Fibroblast of the aortic adventitia (primary cell): ENCODE measurements at regions not wholly inside any gene's neighbourhood (a gene's known extent, or its start where the extent isn't known, plus 50 kb on each side); places are given as distances from the start of the nearest gene placed in this dataset.

ENCODE experiments used
- DNase-seq: peaks from one replicate; pipeline ENCODE4 v3.0.0-alpha.2; 2010; ENCODE audit warnings: low read depth
- H3K4me3 ChIP-seq: 2 replicates; pipeline ENCODE4 v1.5.1; 2011; ENCODE audit warnings: low read depth, mild to moderate bottlenecking, control low read depth, low read length, moderate library complexity
- TF ChIP-seq, protein P1 (sequence below): IDR thresholded peaks from 2 replicates; pipeline ENCODE4 v1.5.1; 2011; ENCODE audit warnings: mild to moderate bottlenecking, low read length, control low read depth, inconsistent platforms; ENCODE audit not compliant: insufficient read depth

DNA sequence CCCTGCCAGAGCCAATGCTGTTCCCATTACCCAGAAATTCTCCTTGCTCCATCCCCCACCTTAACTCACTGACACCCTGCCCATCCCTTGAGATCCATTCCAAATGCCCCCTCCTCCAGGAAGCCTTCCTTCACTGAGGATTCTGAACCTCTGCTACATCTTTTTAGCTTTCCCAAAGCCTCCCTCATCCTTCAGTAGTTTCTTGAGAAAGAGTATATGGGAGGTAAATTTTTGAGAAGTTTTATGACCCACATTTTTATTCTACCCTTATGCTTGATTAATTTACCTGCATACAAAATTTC is 93.1 kb downstream of the INHBB start:
- DNase-seq: no peak
- no peak overlapping the region for H3K4me3 ChIP-seq
- TF ChIP-seq, protein P1, sequence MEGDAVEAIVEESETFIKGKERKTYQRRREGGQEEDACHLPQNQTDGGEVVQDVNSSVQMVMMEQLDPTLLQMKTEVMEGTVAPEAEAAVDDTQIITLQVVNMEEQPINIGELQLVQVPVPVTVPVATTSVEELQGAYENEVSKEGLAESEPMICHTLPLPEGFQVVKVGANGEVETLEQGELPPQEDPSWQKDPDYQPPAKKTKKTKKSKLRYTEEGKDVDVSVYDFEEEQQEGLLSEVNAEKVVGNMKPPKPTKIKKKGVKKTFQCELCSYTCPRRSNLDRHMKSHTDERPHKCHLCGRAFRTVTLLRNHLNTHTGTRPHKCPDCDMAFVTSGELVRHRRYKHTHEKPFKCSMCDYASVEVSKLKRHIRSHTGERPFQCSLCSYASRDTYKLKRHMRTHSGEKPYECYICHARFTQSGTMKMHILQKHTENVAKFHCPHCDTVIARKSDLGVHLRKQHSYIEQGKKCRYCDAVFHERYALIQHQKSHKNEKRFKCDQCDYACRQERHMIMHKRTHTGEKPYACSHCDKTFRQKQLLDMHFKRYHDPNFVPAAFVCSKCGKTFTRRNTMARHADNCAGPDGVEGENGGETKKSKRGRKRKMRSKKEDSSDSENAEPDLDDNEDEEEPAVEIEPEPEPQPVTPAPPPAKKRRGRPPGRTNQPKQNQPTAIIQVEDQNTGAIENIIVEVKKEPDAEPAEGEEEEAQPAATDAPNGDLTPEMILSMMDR: no peak

DNA sequence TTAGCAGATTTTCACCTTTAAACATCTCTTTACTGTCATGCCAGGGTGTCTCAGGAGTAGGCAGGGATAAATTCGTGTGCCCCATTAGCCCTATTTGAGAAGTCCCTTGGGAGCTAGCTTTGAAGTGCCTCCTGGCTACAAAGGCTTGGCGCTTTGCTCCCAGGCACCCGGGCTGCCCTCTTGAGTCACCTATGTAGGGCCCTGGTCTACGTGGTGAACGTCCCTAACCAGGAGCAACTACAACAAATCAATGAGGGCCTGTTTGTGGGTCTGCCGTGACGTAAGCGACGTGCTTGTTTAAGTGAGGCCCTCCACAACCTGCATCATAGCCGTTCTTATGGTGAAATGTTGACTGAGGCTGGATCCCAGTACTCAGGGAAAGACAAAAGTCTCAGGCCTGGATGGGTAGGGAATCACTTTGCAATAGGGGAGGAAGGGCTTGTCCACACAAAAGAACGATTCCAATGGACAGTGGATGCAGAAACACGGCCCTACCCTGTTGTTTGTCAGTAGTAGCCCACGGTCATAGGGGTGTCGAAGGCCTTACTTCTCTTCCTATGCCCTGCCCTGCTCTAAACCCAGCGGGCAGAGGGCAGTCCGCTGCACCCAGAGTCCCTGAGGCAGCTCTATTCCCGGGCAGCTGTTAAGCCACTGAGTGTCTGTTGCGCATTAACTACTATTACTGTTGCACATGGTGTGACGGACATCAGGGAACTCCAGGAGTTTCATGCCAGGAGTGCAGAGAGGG is 93.9 kb downstream of the INHBB start:
- DNase-seq: no peak
- TF ChIP-seq, protein P1: no peak
- H3K4me3 ChIP-seq: no peak overlapping the region

DNA sequence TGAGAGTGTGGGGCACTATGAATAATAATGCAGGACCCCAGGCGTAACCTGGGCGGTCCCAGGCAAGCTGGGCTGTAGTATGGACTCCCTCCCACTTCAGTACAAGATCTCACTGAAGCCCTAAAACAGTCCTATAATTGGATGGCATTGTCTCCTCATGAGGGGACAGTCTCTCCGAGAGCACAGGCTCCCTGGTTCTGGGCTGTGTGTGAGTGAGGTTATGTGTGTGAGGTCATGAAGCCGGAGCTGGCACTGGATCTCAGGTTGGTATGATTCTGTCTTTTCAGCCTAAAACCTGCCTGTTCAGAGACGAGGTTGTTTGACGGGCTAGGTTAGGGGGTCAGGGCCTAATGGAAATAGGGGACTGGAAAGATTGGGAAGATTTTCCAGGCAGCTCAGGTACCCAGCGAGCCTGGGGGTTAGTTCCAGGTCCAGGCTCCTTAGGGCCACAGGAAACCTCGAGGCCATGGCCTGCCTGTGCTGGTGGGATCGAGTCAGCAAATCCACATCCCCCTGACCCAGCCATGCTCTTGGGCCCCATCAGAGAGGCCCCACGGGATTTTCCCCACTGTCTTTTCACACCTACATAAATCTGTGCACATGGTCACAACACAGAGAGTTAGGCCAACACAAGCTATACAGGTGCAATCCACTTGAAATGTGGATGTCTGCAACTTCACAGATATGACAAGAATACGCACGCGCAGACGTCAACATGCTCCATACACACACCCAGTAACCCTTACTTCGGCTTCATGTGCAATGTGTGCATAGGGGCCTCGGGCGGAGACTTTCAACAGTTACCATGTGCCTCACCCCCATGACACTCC is 94.8 kb downstream of the INHBB start:
- no peak for DNase-seq
- H3K4me3 ChIP-seq: no peak overlapping the region
- TF ChIP-seq, protein P1: no peak

DNA sequence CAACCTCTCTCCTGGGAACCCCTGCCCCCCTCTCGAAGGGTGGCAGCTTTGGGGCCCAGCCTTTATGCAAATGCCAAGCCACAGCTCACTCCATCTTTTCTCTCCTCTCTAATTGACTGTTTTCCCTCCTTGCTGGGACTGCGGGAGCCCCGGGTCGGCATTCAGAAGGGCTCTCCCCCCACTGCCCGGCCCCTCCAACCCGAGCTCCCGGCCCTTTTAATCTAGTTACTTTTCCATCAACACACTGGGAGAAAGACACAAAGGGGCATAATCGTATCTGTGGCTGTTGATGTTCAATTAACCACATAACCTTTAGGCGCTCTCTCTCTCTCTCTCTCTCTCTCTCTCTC is 95.4 kb downstream of the INHBB start:
- no peak for DNase-seq
- no peak overlapping the region for H3K4me3 ChIP-seq
- TF ChIP-seq, protein P1: no peak

DNA sequence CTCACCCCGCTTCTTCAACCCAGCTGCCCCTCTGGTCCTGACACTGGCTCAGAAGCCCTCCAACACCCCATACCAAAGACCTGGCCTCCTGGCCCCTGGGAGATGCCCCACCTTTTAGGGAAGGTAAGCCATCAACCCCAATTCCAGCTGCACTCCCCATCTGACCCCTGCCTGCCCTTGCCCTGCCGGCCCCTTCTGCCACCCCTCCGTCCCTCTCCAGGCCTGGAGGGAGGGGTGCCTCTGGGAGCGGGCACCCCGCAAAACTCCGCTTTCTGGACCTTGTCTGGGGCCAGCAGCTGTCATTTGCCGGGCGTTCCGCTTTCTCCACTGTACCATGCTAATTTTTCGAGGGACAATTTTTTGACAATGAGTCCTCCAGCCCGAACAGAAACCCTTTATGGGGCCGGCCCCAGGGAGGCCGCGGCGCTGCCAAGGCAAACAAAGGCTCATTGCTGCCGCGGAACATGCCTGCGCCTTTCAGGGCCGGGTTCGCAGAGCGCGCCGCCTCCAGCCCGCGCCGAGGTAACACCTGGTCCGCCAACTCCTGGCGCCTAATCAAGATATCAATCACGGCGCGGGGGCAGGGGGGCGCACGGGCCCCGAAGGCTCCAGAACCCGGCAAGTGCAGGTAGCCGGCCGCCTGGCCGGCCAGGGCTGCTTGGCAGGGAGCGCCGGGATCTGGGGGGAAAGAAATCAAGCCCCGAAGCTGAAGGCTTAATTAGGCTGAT is 96.0 kb downstream of the INHBB start:
- TF ChIP-seq, protein P1: no peak
- peak; percentile 21 for DNase-seq
- peak overlapping the region; percentile 25 for H3K4me3 ChIP-seq

DNA sequence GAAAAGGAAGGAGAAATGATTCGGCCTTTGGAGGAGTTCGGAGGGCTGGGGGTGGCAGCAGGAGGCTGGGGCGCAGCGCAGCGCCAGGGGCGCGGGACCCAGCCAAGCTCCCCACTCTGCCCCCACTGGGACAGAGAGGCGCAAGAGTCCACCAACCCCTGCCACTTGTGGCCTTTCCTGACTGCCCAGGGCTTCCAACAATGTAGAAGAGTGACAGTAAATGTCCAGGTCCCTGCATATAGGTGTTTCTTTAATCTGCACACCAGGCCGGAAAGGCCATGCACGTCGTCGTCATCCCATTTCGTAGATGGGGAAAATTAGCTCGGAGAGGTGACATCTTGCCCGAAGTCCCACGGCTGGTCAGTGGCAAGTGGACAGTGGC is 96.6 kb downstream of the INHBB start:
- TF ChIP-seq, protein P1: no peak
- DNase-seq: no peak
- no peak overlapping the region for H3K4me3 ChIP-seq
